ENCODE measurements at regions not wholly inside any gene's neighbourhood (a gene's known extent, or its start where the extent isn't known, plus 50 kb on each side); places are given as distances from the start of the nearest gene placed in this dataset.
A peak's percentile ranks its signal among the peaks of the same experiment; 100 is the strongest.

DNA sequence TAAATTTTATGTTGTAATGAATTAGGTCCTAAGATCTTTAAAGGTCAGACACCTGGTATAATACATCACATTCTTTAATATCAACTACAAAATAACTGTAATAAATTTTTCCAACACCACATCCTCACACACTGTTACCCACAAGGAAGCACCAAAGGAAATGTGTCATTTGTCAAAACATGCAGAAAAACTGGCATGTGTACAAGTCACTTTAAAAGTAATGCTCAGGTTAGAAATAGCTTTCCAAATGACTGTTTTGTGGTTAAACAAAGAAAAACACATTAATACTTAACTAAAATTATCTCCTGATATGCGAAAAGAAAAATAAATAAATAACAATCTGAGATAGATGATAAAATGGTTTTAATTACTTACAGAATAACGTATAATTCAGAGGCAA is 74.7 kb downstream of the MZT1 start:
- Histone ChIP-seq H3K79me2 (ENCODE audit: low read depth) (no peaks in the 10 kb centered on the region), H3K9me3 (ENCODE audit: low read depth) (no peaks in the 10 kb centered on the region), H3F3A (ENCODE audit: low read depth) (no peaks in the 10 kb centered on the region), H3K4me1 (no peaks in the 10 kb centered on the region), H3K4me2 (no peak overlapping the region), H3K36me3 (no peaks in the 10 kb centered on the region), H3K9ac (no peak overlapping the region), H4K20me1 (ENCODE audit: low read depth) (no peaks in the 10 kb centered on the region), H3K27ac (no peak overlapping the region), H2AFZ (replicated peaks) (no peak overlapping the region), H3K27me3 (no peaks in the 10 kb centered on the region), H3K4me3 (no peak overlapping the region)
- H3K4me3 Mint-ChIP-seq = no peak overlapping the region
- no peaks in the 10 kb centered on the region for H3K36me3 Mint-ChIP-seq
- peaks cover 2% of the 10 kb centered on the region for H3K9me3 Mint-ChIP-seq
- H3K27me3 Mint-ChIP-seq (ENCODE audit: insufficient read depth, low read depth) = no peaks in the 10 kb centered on the region
- no peak for TF ChIP-seq EZH2 (IDR thresholded peaks at IDR 0.05)
- no peak for TF ChIP-seq CTCF (IDR thresholded peaks at IDR 0.05)
- TF ChIP-seq EZH2phosphoT487 (IDR thresholded peaks at IDR 0.05) = no peak
- no peaks in the 10 kb centered on the region for H3K4me1 Mint-ChIP-seq
- no peak overlapping the region for H3K27ac Mint-ChIP-seq
- no peak for DNase-seq (ENCODE audit: low spot score)

- H3K9me3 Mint-ChIP-seq = peaks cover 1% of the 10 kb centered on the region
- H3K36me3 ChIP-seq = no peaks in the 10 kb centered on the region
- no peaks in the 10 kb centered on the region for H3K27me3 Mint-ChIP-seq (ENCODE audit: insufficient read depth, low read depth)
- H3K27me3 ChIP-seq = no peaks in the 10 kb centered on the region
- H3K27ac Mint-ChIP-seq = peak overlapping the region; percentile 69
- TF ChIP-seq EZH2phosphoT487 (IDR thresholded peaks at IDR 0.05) = no peak
- TF ChIP-seq EZH2 (IDR thresholded peaks at IDR 0.05) = no peak
- TF ChIP-seq CTCF (IDR thresholded peaks at IDR 0.05) = peak; percentile 67
- H3K79me2 ChIP-seq (ENCODE audit: low read depth) = no peaks in the 10 kb centered on the region
- no peak overlapping the region for H3K4me2 ChIP-seq
- no peaks in the 10 kb centered on the region for H3K4me1 Mint-ChIP-seq
- no peak overlapping the region for H3K4me3 Mint-ChIP-seq
- H3K36me3 Mint-ChIP-seq = no peaks in the 10 kb centered on the region
- H3K27ac ChIP-seq = no peak overlapping the region
- no peak overlapping the region for H2AFZ ChIP-seq (replicated peaks)
- no peaks in the 10 kb centered on the region for H3K9me3 ChIP-seq (ENCODE audit: low read depth)
- no peaks in the 10 kb centered on the region for H3K4me1 ChIP-seq
- DNase-seq (ENCODE audit: low spot score) = peak; percentile 58
- H3K9ac ChIP-seq = no peak overlapping the region
- H3K4me3 ChIP-seq = no peak overlapping the region
- no peaks in the 10 kb centered on the region for H4K20me1 ChIP-seq (ENCODE audit: low read depth)
- H3F3A ChIP-seq (ENCODE audit: low read depth) = no peaks in the 10 kb centered on the region
These were observed 76.3 kb downstream of the MZT1 start for GRCh38 chr13:72651144-72651543.

- TF ChIP-seq CTCF (IDR thresholded peaks at IDR 0.05) = no peak
- Histone ChIP-seq H2AFZ (replicated peaks) (no peak overlapping the region), H3K4me1 (peaks cover 9% of the 10 kb centered on the region), H3K4me2 (no peak overlapping the region), H3K36me3 (no peaks in the 10 kb centered on the region), H3K4me3 (no peak overlapping the region), H3K9me3 (ENCODE audit: low read depth) (no peaks in the 10 kb centered on the region), H3K27ac (no peak overlapping the region), H3K27me3 (no peaks in the 10 kb centered on the region), H4K20me1 (ENCODE audit: low read depth) (no peaks in the 10 kb centered on the region), H3F3A (ENCODE audit: low read depth) (no peaks in the 10 kb centered on the region), H3K79me2 (ENCODE audit: low read depth) (no peaks in the 10 kb centered on the region), H3K9ac (no peak overlapping the region)
- Mint-ChIP-seq H3K9me3 (no peaks in the 10 kb centered on the region), H3K27ac (no peak overlapping the region), H3K36me3 (no peaks in the 10 kb centered on the region), H3K4me3 (no peak overlapping the region), H3K27me3 (ENCODE audit: insufficient read depth, low read depth) (no peaks in the 10 kb centered on the region), H3K4me1 (no peaks in the 10 kb centered on the region)
- DNase-seq (ENCODE audit: low spot score) = no peak
These were observed 77.3 kb downstream of the MZT1 start for GRCh38 chr13:72650051-72650700.
